ENCODE measurements at regions not wholly inside any gene's neighbourhood (a gene's known extent, or its start where the extent isn't known, plus 50 kb on each side); places are given as distances from the start of the nearest gene placed in this dataset.

- DNase-seq (ENCODE audit: low read depth): peak; percentile 4
These were observed 1236.5 kb upstream of the TENM3 start for GRCh38 chr4:181006499-181007260.

DNA sequence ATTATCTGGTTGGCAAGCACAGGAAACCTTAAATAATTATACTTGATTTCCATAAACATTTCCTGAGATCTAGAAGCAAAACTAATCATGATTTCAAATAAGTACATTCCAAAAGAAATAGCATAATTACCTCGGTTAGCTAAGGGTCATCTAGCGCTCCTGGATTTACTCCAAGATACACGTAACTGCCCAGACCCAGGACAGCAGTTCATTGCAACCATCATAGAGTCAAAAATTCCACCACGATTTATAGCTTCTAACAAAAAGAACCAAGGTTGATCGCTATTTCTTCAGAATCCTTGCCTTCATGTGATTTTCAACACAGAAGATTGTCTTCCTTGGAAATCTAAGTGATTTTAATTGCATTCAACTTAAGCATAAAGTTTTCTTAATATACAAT lies 1235.5 kb upstream of the TENM3 start:
- peak; percentile 13 for DNase-seq (ENCODE audit: low read depth)

DNA sequence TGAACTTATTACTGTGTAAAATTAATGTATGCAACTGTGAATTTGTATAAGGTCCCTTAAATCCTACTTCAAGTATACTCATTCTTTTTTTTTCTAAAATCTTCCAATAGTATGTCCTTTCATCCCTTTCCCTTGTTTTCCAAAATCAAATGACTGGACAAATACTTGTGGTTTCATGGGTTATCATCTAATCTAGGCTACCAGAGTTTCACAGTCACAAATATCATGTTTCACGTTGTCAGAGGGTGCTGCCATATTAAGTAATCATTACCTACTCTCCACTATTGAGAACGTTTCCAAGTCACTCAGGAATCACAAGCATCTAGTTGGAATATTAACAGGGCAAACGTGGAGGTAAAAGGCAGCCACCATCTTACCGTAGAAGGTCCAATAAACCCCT lies 1235.0 kb upstream of the TENM3 start:
- DNase-seq (ENCODE audit: low read depth): peak; percentile 50

DNA sequence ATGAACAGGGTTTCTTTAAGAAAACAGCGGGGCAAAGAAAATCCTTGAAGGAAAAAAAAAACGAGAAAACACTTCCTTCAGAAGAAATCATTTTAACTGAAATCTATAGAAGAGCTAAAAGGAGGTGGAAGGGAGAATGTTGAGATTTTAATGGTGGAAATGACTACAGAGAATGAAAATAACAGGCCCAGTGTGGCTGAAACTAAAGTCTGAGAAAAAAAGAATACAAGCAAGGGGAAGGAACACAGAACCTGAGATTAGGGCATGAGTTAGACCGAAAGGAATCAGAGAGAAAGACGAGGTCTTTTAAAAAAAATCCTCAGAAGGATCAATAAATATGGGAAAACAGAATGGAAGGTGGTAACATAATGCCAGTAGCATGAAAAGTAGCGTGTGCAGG lies 1230.0 kb upstream of the TENM3 start:
- no peak for DNase-seq (ENCODE audit: low read depth)

GRCh38 chr4:181017038-181017437 lies 1226.2 kb upstream of the TENM3 start:
- no peak for DNase-seq (ENCODE audit: low read depth)

DNA sequence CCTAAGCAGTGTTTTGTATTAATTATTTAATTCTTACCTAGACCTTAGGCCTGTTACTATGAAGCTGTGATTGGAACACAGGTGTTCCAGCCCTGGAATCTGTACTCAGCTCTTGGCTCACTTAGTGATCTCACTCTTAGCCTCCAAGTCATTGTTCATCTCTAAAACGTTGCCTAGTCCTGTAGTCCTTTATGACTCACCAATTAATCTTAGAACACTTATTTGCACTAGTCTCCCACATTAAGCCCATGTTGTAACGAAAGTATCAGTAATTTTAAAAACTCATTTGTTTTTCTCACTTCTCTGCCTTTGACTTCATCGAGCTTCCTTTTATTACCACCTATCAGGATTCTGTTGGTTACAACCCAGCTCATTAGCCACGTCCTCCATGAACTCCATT lies 1224.7 kb upstream of the TENM3 start:
- DNase-seq (ENCODE audit: low read depth): no peak

DNA sequence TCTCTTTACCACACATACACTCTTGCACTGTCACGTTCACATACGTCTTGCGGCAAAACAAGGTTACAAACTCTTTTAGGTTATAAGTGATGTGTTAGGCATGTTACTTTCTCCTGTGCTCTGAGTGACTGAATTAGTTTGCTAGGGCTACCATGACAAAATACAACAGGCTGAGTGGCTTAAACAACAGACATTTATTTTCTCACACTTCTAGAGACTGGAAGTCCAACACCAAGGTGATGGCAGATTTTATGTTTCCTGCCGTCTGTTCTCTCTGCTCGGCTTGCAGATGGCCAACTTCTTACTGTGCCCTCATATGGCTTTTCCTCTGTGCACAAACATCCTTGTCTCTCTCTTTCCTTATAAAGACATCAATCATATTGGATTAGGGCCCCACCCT lies 1224.3 kb upstream of the TENM3 start:
- DNase-seq (ENCODE audit: low read depth): no peak

DNA sequence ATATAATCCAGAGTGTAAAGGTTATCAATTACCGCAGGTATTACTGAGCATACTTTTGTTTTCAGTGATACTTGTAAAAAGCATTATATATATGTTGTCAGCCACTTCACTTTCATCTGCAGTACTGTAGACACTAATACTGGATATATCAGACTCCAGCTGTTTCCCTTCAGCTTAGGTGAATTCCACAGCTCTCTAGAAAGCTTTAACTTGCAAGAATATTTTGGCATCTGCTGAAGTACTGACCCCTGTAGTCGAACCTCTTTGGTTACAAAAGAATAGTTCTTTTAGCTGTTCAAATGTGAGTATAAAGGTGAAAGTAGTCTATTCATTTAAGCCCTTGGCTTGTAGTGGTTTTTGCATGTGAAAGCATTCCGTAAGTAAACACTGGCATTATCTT lies 1222.7 kb upstream of the TENM3 start:
- no peak for DNase-seq (ENCODE audit: low read depth)

GRCh38 chr4:181021213-181021612 lies 1222.0 kb upstream of the TENM3 start:
- DNase-seq (ENCODE audit: low read depth): no peak

DNA sequence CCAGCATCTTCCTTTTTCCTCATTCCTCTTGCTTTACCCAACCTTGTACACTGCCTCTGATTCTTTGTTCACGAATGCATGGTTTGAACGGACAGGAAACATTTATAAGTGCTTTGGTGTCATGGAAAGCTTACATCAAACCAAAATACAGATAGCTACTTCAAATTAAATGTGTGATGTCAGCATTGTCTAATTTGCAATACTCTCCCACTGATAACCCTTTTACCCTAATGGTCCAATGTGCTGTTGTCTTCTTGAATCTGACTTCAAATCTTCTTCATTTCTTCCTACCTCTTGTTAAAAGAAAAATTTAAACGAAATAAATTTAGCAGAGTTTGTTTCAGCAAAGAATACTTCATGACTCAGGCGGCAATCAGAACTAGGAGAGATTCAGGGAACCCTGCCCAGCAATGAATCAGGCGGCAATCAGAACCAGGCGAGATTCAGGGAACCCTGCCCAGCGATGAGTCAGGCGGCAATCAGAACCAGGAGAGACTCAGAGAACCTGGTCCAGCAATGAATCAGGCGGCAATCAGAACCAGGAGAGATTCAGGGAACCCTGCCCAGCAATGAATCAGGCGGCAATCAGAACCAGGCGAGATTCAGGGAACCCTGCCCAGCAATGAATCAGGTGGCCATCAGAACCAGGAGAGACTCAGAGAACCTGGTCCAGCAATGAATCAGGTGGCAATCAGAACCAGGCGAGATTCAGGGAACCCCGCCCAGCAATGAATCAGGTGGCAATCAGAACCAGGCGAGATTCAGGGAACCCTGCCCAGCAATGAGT lies 1212.9 kb upstream of the TENM3 start:
- DNase-seq (ENCODE audit: low read depth): peak; percentile 68

- DNase-seq (ENCODE audit: low read depth): peak; percentile 28
These were observed 1212.2 kb upstream of the TENM3 start for GRCh38 chr4:181030961-181031360.

- DNase-seq (ENCODE audit: low read depth): no peak
These were observed 1199.7 kb upstream of the TENM3 start for GRCh38 chr4:181043486-181043885.

- no peak for DNase-seq (ENCODE audit: low read depth)
These were observed 1196.4 kb upstream of the TENM3 start for GRCh38 chr4:181046809-181047208.

DNA sequence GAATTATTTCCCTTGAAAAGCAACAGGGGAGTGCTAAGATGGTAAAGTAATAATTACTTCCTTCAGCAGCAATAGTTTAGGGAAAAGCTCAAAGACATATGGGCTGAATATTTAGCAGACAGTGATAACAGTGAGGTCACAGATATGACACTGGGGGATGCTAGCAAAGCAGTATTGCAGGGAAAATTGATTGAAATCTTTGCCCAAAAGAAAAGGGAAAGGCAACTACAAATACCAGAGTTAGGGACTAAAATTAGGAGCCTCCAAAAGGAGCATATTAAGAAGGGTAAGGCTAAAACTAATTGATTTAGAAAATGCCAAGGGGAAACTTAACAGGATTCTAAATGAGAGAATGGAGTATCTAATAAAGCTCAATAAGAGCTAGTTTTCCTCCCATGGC lies 1191.3 kb upstream of the TENM3 start:
- no peak for DNase-seq (ENCODE audit: low read depth)

DNA sequence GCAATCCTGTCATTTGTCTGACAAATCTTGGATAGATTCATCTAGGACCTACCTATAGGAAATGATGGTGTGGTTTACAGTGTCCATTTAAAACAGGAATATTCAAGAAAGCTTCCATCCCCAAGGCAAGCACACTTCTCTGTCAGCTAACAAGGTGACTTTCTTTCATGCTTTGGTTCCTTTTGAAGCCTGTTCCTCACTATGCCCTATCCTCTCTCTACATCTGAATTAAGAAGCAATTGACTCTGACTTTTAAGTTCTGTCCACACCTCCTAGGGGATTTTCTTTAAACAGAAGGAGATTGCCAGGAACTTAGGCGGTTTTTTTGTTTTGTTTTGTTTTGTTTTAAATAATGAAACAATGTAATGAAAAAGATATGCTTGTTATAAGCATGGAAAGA lies 1181.4 kb upstream of the TENM3 start:
- DNase-seq (ENCODE audit: low read depth): no peak

- no peak for DNase-seq (ENCODE audit: low read depth)
These were observed 1180.0 kb upstream of the TENM3 start for GRCh38 chr4:181063212-181063611.

DNA sequence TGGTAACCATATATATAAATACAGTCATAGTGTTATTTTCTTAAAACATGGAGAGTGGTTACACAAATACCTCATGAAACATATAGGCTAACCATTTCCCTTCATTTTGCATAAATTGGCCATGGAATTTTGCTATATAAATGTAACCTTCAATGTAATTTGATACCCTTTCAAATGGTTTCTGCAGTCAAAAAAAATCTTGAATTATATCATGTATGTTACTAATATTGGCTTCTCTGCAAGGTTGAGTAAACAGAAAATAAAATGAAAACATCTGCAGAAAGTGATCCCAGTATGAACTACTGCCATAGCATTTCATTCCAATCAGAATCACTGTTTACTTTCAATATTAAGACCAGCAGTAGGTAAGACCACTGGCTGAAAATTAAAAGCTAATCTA lies 1165.9 kb upstream of the TENM3 start:
- no peak for DNase-seq (ENCODE audit: low read depth)

DNA sequence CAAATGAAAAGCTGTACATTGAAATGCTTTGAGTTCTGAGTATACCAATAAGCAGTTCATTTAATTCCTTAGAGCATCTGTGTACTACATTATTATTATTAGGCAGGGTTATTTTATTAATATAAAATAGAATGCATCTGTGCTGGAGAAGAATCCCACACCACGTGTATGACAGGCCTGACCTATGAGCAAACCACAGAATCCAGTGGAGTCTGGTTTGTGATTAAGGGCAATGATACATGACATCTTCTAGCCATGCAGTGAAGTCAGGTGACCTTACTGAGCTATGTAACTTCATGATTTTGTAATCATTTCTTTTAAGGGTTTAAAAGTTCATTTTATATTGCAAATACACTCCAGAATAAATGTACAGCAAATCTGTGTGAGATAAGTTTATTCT lies 1165.0 kb upstream of the TENM3 start:
- peak; percentile 1 for DNase-seq (ENCODE audit: low read depth)

GRCh38 chr4:181083757-181084361 lies 1159.3 kb upstream of the TENM3 start:
- no peak for DNase-seq (ENCODE audit: low read depth)

DNA sequence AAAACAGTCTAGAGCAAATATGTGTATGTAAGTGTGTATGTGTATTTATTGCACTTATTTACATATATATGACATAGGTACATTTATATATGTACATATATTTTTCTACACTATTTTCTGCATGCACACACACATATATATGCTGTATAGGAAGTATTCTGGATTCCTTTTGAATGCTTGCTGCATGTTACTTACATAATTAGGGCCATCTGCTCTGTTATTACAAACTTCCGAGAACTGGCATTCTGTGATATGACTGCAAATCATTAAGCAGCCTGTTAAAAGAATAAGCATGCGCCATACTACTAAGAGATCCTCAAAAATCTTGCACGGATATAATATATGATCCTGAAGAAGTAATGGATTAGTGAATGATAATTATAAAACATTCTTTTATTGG lies 1157.6 kb upstream of the TENM3 start:
- DNase-seq (ENCODE audit: low read depth): no peak

- DNase-seq (ENCODE audit: low read depth): no peak
These were observed 1137.7 kb upstream of the TENM3 start for GRCh38 chr4:181105487-181105886.

GRCh38 chr4:181106398-181106797 lies 1136.8 kb upstream of the TENM3 start:
- DNase-seq (ENCODE audit: low read depth): no peak

GRCh38 chr4:181108237-181108636 lies 1135.0 kb upstream of the TENM3 start:
- no peak for DNase-seq (ENCODE audit: low read depth)

Measured in ELR (cell line).